Fibroblast of villous mesenchyme (primary cell): ENCODE measurements at regions not wholly inside any gene's neighbourhood (a gene's known extent, or its start where the extent isn't known, plus 50 kb on each side); places are given as distances from the start of the nearest gene placed in this dataset.
"Not testable (repeated sequence)": the region's sequence is repeated elsewhere in the genome, so short reads cannot be mapped to it uniquely, and the experiment has no call there.

Experiments used
- DNase-seq: peaks from one replicate; pipeline ENCODE4 v3.0.0-alpha.2; 2010; ENCODE audit warnings: low read depth
- H3K4me3 ChIP-seq: 2 replicates; pipeline ENCODE4 v1.5.1; 2011; ENCODE audit warnings: low read depth, mild to moderate bottlenecking, low read length
- CTCF ChIP-seq: IDR thresholded peaks from 2 replicates; pipeline ENCODE4 v1.5.1; 2012; ENCODE audit warnings: low read depth, mild to moderate bottlenecking, low read length; ENCODE audit not compliant: insufficient read depth

GRCh38 chr7:69062020-69062765 is 536.1 kb upstream of the AUTS2 start:
- no peak overlapping the region for H3K4me3 ChIP-seq
- DNase-seq: peak; percentile 50
- no peak for TF ChIP-seq CTCF

- TF ChIP-seq CTCF: no peak
- H3K4me3 ChIP-seq: no peak overlapping the region
- DNase-seq: no peak
These were observed 530.9 kb upstream of the AUTS2 start for GRCh38 chr7:69067397-69067796.

- no peak for TF ChIP-seq CTCF
- no peak for DNase-seq
- H3K4me3 ChIP-seq: no peak overlapping the region
These were observed 527.8 kb upstream of the AUTS2 start for GRCh38 chr7:69070476-69070875.

GRCh38 chr7:69076566-69076965 is 521.7 kb upstream of the AUTS2 start:
- no peak overlapping the region for H3K4me3 ChIP-seq
- no peak for TF ChIP-seq CTCF
- no peak for DNase-seq

- no peak overlapping the region for H3K4me3 ChIP-seq
- DNase-seq: no peak
- no peak for TF ChIP-seq CTCF
These were observed 519.1 kb upstream of the AUTS2 start for GRCh38 chr7:69078997-69079769.

DNA sequence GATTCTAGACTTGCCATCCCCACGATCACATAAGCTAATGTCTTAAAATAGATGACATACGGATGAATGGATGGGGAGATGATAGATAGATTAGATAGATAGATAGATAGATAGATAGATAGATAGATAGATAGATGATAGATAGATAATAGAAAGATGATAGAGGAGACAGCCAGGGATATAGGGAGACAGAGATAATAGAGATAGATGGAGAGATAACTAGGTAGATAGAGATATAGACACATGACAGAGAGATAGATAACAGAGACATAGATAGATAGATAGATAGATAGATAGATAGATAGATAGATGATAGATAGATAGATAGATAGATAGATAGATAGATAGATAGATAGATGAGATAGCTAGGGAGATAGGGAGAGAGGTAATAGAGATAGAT is 511.0 kb upstream of the AUTS2 start:
- not testable (repeated sequence) for DNase-seq, H3K4me3 ChIP-seq

GRCh38 chr7:69088185-69088584 is 510.1 kb upstream of the AUTS2 start:
- no peak for TF ChIP-seq CTCF
- no peak overlapping the region for H3K4me3 ChIP-seq

More at GRCh38 chr7:69088185-69088584, 510.1 kb upstream of the AUTS2 start:
- no peak for DNase-seq
